HepG2 (cell line): ENCODE measurements at regions not wholly inside any gene's neighbourhood (a gene's known extent, or its start where the extent isn't known, plus 50 kb on each side); places are given as distances from the start of the nearest gene placed in this dataset.
"Not testable (repeated sequence)": the region's sequence is repeated elsewhere in the genome, so short reads cannot be mapped to it uniquely, and the experiment has no call there.

Experiments
- SNAI1 ChIP-seq: sonication (generic); formaldehyde crosslinking; IDR thresholded peaks from 2 replicates; pipeline ENCODE4 v1.5.0; 2020; ENCODE audit warnings: mild to moderate bottlenecking, missing genetic modification reagents, borderline replicate concordance
- TCF12 ChIP-seq, 2 experiments: fragments of 450-650 bp in 1 of 2; sonication (generic) in 1 of 2; formaldehyde crosslinking in 1 of 2; IDR thresholded peaks; 2 replicates each; pipeline versions ENCODE4 v1.6.1 to v1.8.0; 2017 to 2022; ENCODE audit warnings: antibody characterized with exemption in 1 of 2, mild to moderate bottlenecking in 1 of 2, missing genetic modification reagents in 1 of 2, moderate library complexity in 1 of 2
- ZNF143 ChIP-seq: sonication (generic); formaldehyde crosslinking; IDR thresholded peaks from 2 replicates; pipeline ENCODE4 v1.4.0; 2020; ENCODE audit warnings: missing genetic modification reagents
- TF ChIP-seq, protein P1 (sequence below): sonication (generic); formaldehyde crosslinking; IDR thresholded peaks from 2 replicates; pipeline ENCODE4 v1.5.0; 2020; ENCODE audit warnings: missing genetic modification reagents, mild to moderate bottlenecking, borderline replicate concordance

- TF ChIP-seq SNAI1 (CRISPR knock-in tag); ZNF143; TCF12 (IDR thresholded peaks at IDR 0.05); TCF12 (CRISPR knock-in tag; IDR thresholded peaks at IDR 0.05): not testable (repeated sequence)
- TF ChIP-seq, protein P1, sequence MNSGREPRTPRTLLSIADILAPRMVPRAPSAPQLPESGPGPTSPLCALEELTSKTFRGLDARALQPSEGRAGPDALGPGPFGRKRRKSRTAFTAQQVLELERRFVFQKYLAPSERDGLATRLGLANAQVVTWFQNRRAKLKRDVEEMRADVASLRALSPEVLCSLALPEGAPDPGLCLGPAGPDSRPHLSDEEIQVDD: not testable (repeated sequence)
Observed at GRCh38 chr9:34767087-34767486, 57.2 kb upstream of the CCL21 start.
